ENCODE measurements at regions not wholly inside any gene's neighbourhood (a gene's known extent, or its start where the extent isn't known, plus 50 kb on each side); places are given as distances from the start of the nearest gene placed in this dataset.

DNA sequence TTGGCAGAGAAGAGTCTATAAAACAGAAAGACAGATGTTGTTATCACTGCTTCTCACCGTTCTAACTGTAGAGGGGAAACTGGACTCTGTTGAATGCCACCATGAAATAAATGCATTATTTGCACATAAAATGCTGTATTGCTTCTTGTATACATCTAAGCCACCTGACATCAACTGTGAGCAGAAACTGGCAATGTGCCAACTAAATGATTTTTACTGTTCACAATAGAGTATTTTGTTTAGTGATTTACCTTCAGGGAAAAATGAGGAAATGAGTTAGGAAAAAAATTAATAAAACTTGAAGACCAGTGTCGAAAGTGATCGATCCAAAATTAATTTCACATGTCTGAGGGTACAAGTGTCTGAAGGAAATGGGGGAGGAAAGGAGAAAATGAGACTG is 65.9 kb upstream of the TNIP3 start:
- TF ChIP-seq, protein P1, sequence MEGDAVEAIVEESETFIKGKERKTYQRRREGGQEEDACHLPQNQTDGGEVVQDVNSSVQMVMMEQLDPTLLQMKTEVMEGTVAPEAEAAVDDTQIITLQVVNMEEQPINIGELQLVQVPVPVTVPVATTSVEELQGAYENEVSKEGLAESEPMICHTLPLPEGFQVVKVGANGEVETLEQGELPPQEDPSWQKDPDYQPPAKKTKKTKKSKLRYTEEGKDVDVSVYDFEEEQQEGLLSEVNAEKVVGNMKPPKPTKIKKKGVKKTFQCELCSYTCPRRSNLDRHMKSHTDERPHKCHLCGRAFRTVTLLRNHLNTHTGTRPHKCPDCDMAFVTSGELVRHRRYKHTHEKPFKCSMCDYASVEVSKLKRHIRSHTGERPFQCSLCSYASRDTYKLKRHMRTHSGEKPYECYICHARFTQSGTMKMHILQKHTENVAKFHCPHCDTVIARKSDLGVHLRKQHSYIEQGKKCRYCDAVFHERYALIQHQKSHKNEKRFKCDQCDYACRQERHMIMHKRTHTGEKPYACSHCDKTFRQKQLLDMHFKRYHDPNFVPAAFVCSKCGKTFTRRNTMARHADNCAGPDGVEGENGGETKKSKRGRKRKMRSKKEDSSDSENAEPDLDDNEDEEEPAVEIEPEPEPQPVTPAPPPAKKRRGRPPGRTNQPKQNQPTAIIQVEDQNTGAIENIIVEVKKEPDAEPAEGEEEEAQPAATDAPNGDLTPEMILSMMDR (IDR thresholded peaks at IDR 0.05; ENCODE audit: insufficient read depth, low read depth, low read length) = no peak
- TF ChIP-seq EZH2 (IDR thresholded peaks at IDR 0.05; ENCODE audit: insufficient read depth, low read length) = no peak
